ENCODE measurements at regions not wholly inside any gene's neighbourhood (a gene's known extent, or its start where the extent isn't known, plus 50 kb on each side); places are given as distances from the start of the nearest gene placed in this dataset.

GRCh38 chr2:116809109-116809508 lies 1005.4 kb upstream of the DDX18 start:
- dilution Hi-C loops (cut with MboI; ENCODE audit: extremely low pct_ligation_motif_present, low sequenced_read_pairs), result no loop called here
- no peak for DNase-seq (ENCODE audit: low read depth, low spot score)

GRCh38 chr2:116810071-116810470 lies 1004.4 kb upstream of the DDX18 start:
- H3K4me1 ChIP-seq (ENCODE audit: control insufficient read depth, extremely low read depth, insufficient read depth, low read length), result no peaks in the 10 kb centered on the region
- H3K9ac ChIP-seq (replicated peaks; ENCODE audit: extremely low read depth, insufficient read depth, low read length), result no peak overlapping the region
- no peaks in the 10 kb centered on the region for H3K27me3 ChIP-seq (ENCODE audit: control insufficient read depth in 2 of 2, insufficient read depth in 2 of 2, low read length in 2 of 2)
- no peak overlapping the region for H2AFZ ChIP-seq (ENCODE audit: low read depth, low read length)
- no peak overlapping the region for H3K4me2 ChIP-seq (ENCODE audit: insufficient read depth, low read length)
- BruUV-seq (replicated peaks), result no TSS peak
- dilution Hi-C loops (cut with MboI; ENCODE audit: extremely low pct_ligation_motif_present, low sequenced_read_pairs) (no loop called here), intact Hi-C loops (cut with micrococcal nuclease) (no loop called here)
- no peaks in the 10 kb centered on the region for H3K79me2 ChIP-seq (ENCODE audit: control insufficient read depth, insufficient read depth, low read length)
- no peak overlapping the region for H3K4me3 ChIP-seq (replicated peaks in 1 of 3; ENCODE audit: insufficient read depth in 1 of 3, low read depth in 1 of 3, low read length in 3 of 3)
- DNase-seq (ENCODE audit: low read depth, low spot score) (no peak), FAIRE-seq (no peak)
- CTCF ChIA-PET, result no interaction called here
- POLR2A ChIA-PET, result no interaction called here
- TF ChIP-seq EZH2 (IDR thresholded peaks at IDR 0.05; ENCODE audit: borderline replicate concordance, low read depth, low read length, severe bottlenecking) (no peak), MYC (IDR thresholded peaks at IDR 0.05; ENCODE audit: low read depth, low read length) (no peak), POLR2AphosphoS5 (IDR thresholded peaks at IDR 0.05; ENCODE audit: insufficient read depth, low read depth, low read length) (no peak), MAX (IDR thresholded peaks at IDR 0.05; ENCODE audit: insufficient read depth, insufficient read length) (no peak), JUN (IDR thresholded peaks at IDR 0.05; ENCODE audit: borderline replicate concordance, insufficient read depth, insufficient read length, low read depth) (no peak), GATA2 (IDR thresholded peaks at IDR 0.05; ENCODE audit: insufficient read depth, insufficient read length, low read depth, low read length) (no peak), FOS (IDR thresholded peaks at IDR 0.05; ENCODE audit: borderline replicate concordance, insufficient read depth, low read length) (no peak), POLR2A (IDR thresholded peaks at IDR 0.05; ENCODE audit: low read depth, low read length) (no peak)
- TF ChIP-seq, protein P1, sequence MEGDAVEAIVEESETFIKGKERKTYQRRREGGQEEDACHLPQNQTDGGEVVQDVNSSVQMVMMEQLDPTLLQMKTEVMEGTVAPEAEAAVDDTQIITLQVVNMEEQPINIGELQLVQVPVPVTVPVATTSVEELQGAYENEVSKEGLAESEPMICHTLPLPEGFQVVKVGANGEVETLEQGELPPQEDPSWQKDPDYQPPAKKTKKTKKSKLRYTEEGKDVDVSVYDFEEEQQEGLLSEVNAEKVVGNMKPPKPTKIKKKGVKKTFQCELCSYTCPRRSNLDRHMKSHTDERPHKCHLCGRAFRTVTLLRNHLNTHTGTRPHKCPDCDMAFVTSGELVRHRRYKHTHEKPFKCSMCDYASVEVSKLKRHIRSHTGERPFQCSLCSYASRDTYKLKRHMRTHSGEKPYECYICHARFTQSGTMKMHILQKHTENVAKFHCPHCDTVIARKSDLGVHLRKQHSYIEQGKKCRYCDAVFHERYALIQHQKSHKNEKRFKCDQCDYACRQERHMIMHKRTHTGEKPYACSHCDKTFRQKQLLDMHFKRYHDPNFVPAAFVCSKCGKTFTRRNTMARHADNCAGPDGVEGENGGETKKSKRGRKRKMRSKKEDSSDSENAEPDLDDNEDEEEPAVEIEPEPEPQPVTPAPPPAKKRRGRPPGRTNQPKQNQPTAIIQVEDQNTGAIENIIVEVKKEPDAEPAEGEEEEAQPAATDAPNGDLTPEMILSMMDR (IDR thresholded peaks at IDR 0.05; ENCODE audit: extremely low read depth in 1 of 2, insufficient read depth in 1 of 2, low read depth in 1 of 2, low read length in 2 of 2), result no peak
- H3K27ac ChIP-seq (ENCODE audit: insufficient read depth, low read depth, low read length), result no peak overlapping the region
- no peaks in the 10 kb centered on the region for H3K9me3 ChIP-seq (replicated peaks; ENCODE audit: control insufficient read depth, insufficient read depth, low read length)
- no peaks in the 10 kb centered on the region for H3K36me3 ChIP-seq (ENCODE audit: control insufficient read depth in 2 of 2, extremely low read depth in 1 of 2, insufficient read depth in 2 of 2, low read length in 2 of 2)
- H4K20me1 ChIP-seq (replicated peaks; ENCODE audit: control insufficient read depth, extremely low read depth, insufficient read depth, low read length), result no peaks in the 10 kb centered on the region
- H3K9me1 ChIP-seq (replicated peaks; ENCODE audit: control insufficient read depth, extremely low read depth, insufficient read depth, low read length), result no peaks in the 10 kb centered on the region

More at GRCh38 chr2:116809109-116809508, 1005.4 kb upstream of the DDX18 start:
- Histone ChIP-seq H3K4me1 (ENCODE audit: control insufficient read depth, extremely low read depth, insufficient read depth, low read length) (no peaks in the 10 kb centered on the region), H3K9me3 (replicated peaks; ENCODE audit: control insufficient read depth, insufficient read depth, low read length) (no peaks in the 10 kb centered on the region), H3K27me3 (ENCODE audit: control insufficient read depth in 2 of 2, insufficient read depth in 2 of 2, low read length in 2 of 2) (no peaks in the 10 kb centered on the region), H3K4me3 (replicated peaks in 1 of 3; ENCODE audit: insufficient read depth in 1 of 3, low read depth in 1 of 3, low read length in 3 of 3) (no peak overlapping the region), H2AFZ (ENCODE audit: low read depth, low read length) (no peak overlapping the region), H4K20me1 (replicated peaks; ENCODE audit: control insufficient read depth, extremely low read depth, insufficient read depth, low read length) (no peaks in the 10 kb centered on the region), H3K79me2 (ENCODE audit: control insufficient read depth, insufficient read depth, low read length) (no peaks in the 10 kb centered on the region), H3K36me3 (ENCODE audit: control insufficient read depth in 2 of 2, extremely low read depth in 1 of 2, insufficient read depth in 2 of 2, low read length in 2 of 2) (no peaks in the 10 kb centered on the region), H3K9ac (replicated peaks; ENCODE audit: extremely low read depth, insufficient read depth, low read length) (no peak overlapping the region), H3K9me1 (replicated peaks; ENCODE audit: control insufficient read depth, extremely low read depth, insufficient read depth, low read length) (no peaks in the 10 kb centered on the region), H3K4me2 (ENCODE audit: insufficient read depth, low read length) (no peak overlapping the region), H3K27ac (ENCODE audit: insufficient read depth, low read depth, low read length) (no peak overlapping the region)
- BruUV-seq (replicated peaks), result no TSS peak
- intact Hi-C loops (cut with micrococcal nuclease), result no loop called here
- POLR2A ChIA-PET, result no interaction called here
- CTCF ChIA-PET, result no interaction called here
- no peak for FAIRE-seq
- TF ChIP-seq GATA2 (IDR thresholded peaks at IDR 0.05; ENCODE audit: insufficient read depth, insufficient read length, low read depth, low read length) (no peak), MAX (IDR thresholded peaks at IDR 0.05; ENCODE audit: insufficient read depth, insufficient read length) (no peak)
